ENCODE measurements at regions not wholly inside any gene's neighbourhood (a gene's known extent, or its start where the extent isn't known, plus 50 kb on each side); places are given as distances from the start of the nearest gene placed in this dataset.
"Not testable (repeated sequence)": the region's sequence is repeated elsewhere in the genome, so short reads cannot be mapped to it uniquely, and the experiment has no call there.

DNA sequence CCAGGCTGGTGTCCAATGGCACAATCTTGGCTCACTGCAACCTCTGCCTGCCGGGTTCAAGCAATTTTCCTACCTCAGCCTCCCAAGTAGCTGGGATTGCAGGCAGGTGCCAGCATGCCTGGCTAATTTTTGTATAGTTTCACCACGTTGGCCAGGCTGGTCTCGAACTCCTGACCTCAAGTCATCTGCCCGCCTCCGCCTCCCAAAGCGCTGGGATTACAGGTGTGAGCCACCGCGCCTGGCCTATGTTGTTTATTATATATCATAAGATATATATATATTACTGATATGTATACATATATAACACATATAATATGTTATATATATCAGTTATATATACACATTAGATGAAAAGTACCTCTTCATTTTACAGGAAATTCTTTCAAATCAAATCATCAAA lies 914.7 kb downstream of the FOXD4L5 start:
- DNase-seq (ENCODE audit: low read depth in 2 of 2), result not testable (repeated sequence)

DNA sequence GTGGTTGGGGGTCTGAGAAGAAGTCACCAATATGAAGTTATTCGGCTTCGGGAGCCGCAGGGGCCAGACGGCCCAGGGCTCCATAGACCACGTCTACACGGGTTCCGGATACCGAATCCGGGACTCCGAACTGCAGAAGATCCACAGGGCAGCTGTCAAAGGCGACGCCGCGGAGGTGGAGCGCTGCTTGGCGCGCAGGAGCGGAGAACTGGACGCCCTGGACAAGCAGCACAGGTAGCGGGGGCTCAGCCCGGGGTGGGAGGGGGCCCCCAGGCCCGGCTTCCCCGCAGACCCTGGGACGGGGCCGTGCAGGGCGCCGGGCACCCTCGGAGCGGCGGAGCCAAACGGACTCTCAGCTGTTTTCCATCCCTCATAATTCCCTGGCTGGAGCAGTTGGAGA lies 915.4 kb downstream of the FOXD4L5 start:
- DNase-seq (ENCODE audit: low read depth in 2 of 2), result not testable (repeated sequence)

DNA sequence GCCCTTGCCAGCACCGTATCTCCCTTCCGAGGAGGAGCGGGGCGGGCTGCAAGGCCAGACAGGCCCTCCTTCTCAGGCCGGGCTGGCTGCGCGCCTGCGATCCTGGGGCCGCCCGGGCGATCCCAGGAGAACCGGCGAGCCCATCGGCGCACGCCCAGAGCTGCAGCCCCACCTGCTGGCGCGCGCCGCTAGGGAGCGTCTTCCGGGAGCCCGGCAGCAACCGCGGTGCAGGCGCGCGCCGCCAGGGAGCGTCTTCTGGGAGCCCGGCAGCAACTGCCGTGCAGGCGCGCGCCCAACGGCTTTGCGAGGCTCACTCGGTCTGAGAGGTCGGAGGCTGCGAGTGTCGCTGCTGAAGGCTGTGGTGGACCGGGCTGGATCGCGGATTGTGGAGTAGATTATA lies 915.9 kb downstream of the FOXD4L5 start:
- peak; percentile 49 to 60 for DNase-seq (ENCODE audit: low read depth in 2 of 2)

DNA sequence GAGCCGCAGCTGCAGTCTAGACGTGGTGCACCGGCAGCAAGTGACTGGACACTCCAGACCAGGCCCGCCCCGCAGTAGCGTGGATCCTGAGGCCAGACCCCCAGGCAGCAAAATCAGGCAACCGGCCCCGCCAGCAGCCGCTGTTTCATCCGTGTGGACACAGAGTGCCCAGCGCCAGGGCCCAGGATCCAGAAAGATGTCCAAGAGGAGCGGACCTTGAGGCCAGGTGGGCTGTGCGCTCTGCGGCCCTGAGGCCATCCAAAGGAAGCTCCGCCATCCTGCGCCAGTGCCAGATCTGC lies 916.4 kb downstream of the FOXD4L5 start:
- not testable (repeated sequence) for DNase-seq (ENCODE audit: low read depth in 2 of 2)

DNA sequence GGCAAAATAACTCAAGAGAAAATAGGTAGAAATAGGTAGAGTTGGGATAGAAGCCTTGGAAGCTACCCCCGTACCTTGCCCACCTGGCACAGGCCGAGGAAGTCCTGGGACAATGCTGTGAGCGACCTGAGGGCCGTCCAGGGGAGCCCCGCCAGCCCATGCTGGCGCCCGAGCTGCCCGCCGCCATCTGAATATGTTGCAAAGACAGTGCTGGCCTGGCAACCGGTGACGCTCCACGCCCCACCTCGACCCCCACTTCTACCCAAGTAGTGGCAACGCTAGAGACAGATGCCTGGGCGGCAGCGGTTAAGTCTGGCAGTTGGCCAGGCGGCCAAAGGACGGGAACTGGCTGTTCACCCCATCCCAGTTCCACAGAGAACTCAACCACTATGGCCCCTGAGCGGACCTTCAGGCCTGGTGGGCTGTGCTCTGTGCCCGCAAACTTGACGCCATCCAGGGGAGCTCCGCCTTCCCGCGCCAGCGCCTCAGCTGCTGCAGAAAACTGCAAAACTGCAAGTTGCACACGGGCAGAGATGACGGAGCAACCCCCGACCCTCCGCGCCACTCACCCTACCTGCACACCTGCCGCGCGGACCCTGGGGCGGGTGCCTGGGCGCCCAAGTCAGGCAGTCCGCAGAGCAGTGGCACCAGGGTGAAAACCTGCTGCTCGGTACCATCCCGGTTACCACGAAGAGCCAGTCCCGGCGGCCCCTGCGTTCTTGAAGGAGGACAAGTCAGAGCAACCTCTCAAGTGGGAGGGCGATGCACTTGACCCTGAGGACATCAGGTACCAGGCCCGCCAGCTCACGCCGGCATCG lies 917.0 kb downstream of the FOXD4L5 start:
- not testable (repeated sequence) for DNase-seq (ENCODE audit: low read depth in 2 of 2)
